Tibial nerve (tissue), 4 donors: ENCODE measurements at regions not wholly inside any gene's neighbourhood (a gene's known extent, or its start where the extent isn't known, plus 50 kb on each side); places are given as distances from the start of the nearest gene placed in this dataset.

Experiments
- DNase-seq, 2 donors: peaks; one replicate each; pipeline ENCODE4 v3.0.0-alpha.2; 2019; ENCODE audit warnings: low spot score in 2 of 2
- H3K27ac ChIP-seq, 4 donors: fragments of 200-600 bp; sonication (generic) in 3 of 4; one replicate each; pipeline ENCODE4 v1.5.1; 2017 to 2019; ENCODE audit warnings: mild to moderate bottlenecking in 1 of 4
- H3K27me3 ChIP-seq, 2 donors: fragments of 200-600 bp; sonication (generic) in 1 of 2; one replicate each; pipeline versions ENCODE4 v1.5.1 to v1.6.0; 2017 to 2019
- H3K36me3 ChIP-seq, 3 donors: fragments of 200-600 bp; sonication (generic); one replicate each; pipeline ENCODE4 v1.5.1; 2018 to 2019
- H3K4me1 ChIP-seq, 4 donors: fragments of 200-600 bp; sonication (generic) in 3 of 4; one replicate each; pipeline ENCODE4 v1.5.1; 2017 to 2019
- H3K4me3 ChIP-seq, 4 donors: fragments of 200-600 bp; sonication (generic) in 3 of 4; one replicate each; pipeline ENCODE4 v1.5.1; 2017 to 2019; ENCODE audit warnings: mild to moderate bottlenecking in 1 of 4, moderate library complexity in 1 of 4
- H3K9me3 ChIP-seq, 4 donors: fragments of 200-600 bp; sonication (generic) in 3 of 4; one replicate each; pipeline ENCODE4 v1.5.1; 2017 to 2019
- CTCF ChIP-seq, 5 experiments: fragments of 200-600 bp in 3 of 5; fragments of 450-650 bp in 2 of 5; sonication (generic) in 3 of 5; IDR thresholded peaks; one replicate each; pipeline ENCODE4 v1.5.1; 2016 to 2019; ENCODE audit warnings: antibody characterized with exemption in 5 of 5, mild to moderate bottlenecking in 3 of 5, moderate library complexity in 2 of 5
- EP300 ChIP-seq, 2 donors: sonication (generic); formaldehyde crosslinking; IDR thresholded peaks; one replicate each; pipeline ENCODE4 v1.6.1; 2017; ENCODE audit warnings: antibody characterized with exemption in 2 of 2, mild to moderate bottlenecking in 1 of 2
- POLR2A ChIP-seq, 2 donors: fragments of 450-650 bp; IDR thresholded peaks; one replicate each; pipeline ENCODE4 v1.6.1; 2017; ENCODE audit warnings: antibody characterized with exemption in 2 of 2, mild to moderate bottlenecking in 2 of 2, moderate library complexity in 2 of 2
- WGBS, 2 donors: methylation state at CpG; one replicate each; pipeline ENCODE4 v1.1.5; 2018; 5-methylcytosine and 5-hydroxymethylcytosine counted together

GRCh38 chr5:164497311-164498064, 992.1 kb downstream of the MAT2B start:
- TF ChIP-seq CTCF (IDR thresholded peaks at IDR 0.05) (no peak), POLR2A (IDR thresholded peaks at IDR 0.05) (no peak), EP300 (IDR thresholded peaks at IDR 0.05) (no peak)
- Histone ChIP-seq H3K27me3 (no peaks in the 10 kb centered on the region), H3K4me3 (no peak overlapping the region), H3K27ac (no peak overlapping the region), H3K4me1 (no peaks in the 10 kb centered on the region), H3K9me3 (no peaks in the 10 kb centered on the region), H3K36me3 (no peaks in the 10 kb centered on the region)
- DNase-seq: no peak
- 43 to 44% methylated on average over 7 of the region's 7 CpGs for WGBS, 2 donors

DNA sequence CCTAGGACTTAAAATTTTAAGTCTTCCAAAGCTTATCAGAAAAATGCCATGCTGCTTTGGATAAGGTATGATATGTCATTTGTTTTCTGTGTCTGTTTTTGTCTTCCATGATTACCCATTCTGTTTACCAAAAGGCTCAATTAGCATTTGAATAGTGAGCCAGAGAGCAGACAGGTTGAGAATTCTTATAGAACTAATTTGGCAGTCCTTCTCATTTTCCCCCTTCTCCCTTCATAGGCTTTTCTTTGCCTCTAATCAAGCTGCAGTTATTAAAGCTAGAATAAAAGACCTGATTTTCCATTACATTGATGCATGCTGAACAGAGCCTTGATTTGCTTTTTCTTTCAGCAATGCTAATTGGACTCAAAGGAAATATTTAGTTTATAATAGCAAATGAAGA, 993.0 kb downstream of the MAT2B start:
- H3K27me3 ChIP-seq: no peaks in the 10 kb centered on the region
- TF ChIP-seq EP300 (IDR thresholded peaks at IDR 0.05) (no peak), POLR2A (IDR thresholded peaks at IDR 0.05) (no peak), CTCF (IDR thresholded peaks at IDR 0.05) (no peak)

GRCh38 chr5:164500856-164501255, 995.4 kb downstream of the MAT2B start:
- H3K27ac ChIP-seq: no peak overlapping the region
- H3K27me3 ChIP-seq: no peaks in the 10 kb centered on the region
- H3K4me3 ChIP-seq: no peak overlapping the region
- no peak for TF ChIP-seq EP300 (IDR thresholded peaks at IDR 0.05)
- TF ChIP-seq POLR2A (IDR thresholded peaks at IDR 0.05): no peak
- TF ChIP-seq CTCF (IDR thresholded peaks at IDR 0.05): no peak
- H3K9me3 ChIP-seq: no peaks in the 10 kb centered on the region
- DNase-seq: no peak
- no peaks in the 10 kb centered on the region for H3K4me1 ChIP-seq
- 91 to 92% methylated on average over 5 of the region's 5 CpGs for WGBS, 2 donors
- H3K36me3 ChIP-seq: no peaks in the 10 kb centered on the region

More for the DNA sequence above, 993.0 kb downstream of the MAT2B start:
- no peaks in the 10 kb centered on the region for H3K4me1 ChIP-seq
- no peaks in the 10 kb centered on the region for H3K36me3 ChIP-seq
- H3K4me3 ChIP-seq: no peak overlapping the region
- H3K27ac ChIP-seq: no peak overlapping the region
- no peak for DNase-seq
- H3K9me3 ChIP-seq: no peaks in the 10 kb centered on the region

DNA sequence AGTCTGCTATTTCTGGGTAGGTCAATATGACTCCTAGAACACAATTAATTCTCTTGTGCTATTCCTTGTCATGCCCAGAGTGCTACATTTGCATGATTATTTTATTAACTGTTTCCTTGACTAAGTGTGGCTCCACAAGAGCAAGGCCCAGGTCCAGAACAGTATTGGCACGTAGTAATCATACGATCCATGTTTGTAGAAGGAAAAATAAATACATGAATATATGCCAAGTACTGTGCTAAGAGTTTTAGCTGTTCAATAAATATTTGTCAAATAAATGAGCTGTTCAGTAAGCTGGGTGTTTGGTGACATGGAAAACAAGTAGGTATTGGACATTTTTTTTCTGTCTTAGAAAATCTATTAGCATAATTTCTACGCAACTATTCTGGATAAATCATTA, 995.9 kb downstream of the MAT2B start:
- Histone ChIP-seq H3K9me3 (no peaks in the 10 kb centered on the region), H3K36me3 (no peaks in the 10 kb centered on the region), H3K27ac (no peak overlapping the region), H3K4me3 (no peak overlapping the region), H3K27me3 (no peaks in the 10 kb centered on the region), H3K4me1 (no peaks in the 10 kb centered on the region)
- 58 to 63% methylated on average over 3 of the region's 3 CpGs for WGBS, 2 donors
- no peak for TF ChIP-seq CTCF (IDR thresholded peaks at IDR 0.05)
- TF ChIP-seq EP300 (IDR thresholded peaks at IDR 0.05): no peak
- TF ChIP-seq POLR2A (IDR thresholded peaks at IDR 0.05): no peak
- DNase-seq: no peak

- H3K27me3 ChIP-seq: no peaks in the 10 kb centered on the region
- no peaks in the 10 kb centered on the region for H3K36me3 ChIP-seq
- WGBS, 2 donors: 25 to 26% methylated on average over 7 of the region's 7 CpGs
- H3K4me3 ChIP-seq: no peak overlapping the region
- H3K27ac ChIP-seq: no peak overlapping the region
- H3K4me1 ChIP-seq: no peaks in the 10 kb centered on the region
- TF ChIP-seq POLR2A (IDR thresholded peaks at IDR 0.05): no peak
- peak; percentile 48 to 73 (median 64) for TF ChIP-seq CTCF (IDR thresholded peaks at IDR 0.05)
- no peaks in the 10 kb centered on the region for H3K9me3 ChIP-seq
- DNase-seq: peak in 1 of 2 donors; percentile 61
These were observed 998.8 kb downstream of the MAT2B start for GRCh38 chr5:164504141-164504772.
